Panc1 (cell line): ENCODE measurements at regions not wholly inside any gene's neighbourhood (a gene's known extent, or its start where the extent isn't known, plus 50 kb on each side); places are given as distances from the start of the nearest gene placed in this dataset.

Experiments used
- ATAC-seq: fragments of 200-7000 bp; cut with Tn5 transposase; 2 replicates; pipeline ENCODE4 v1.9.1; 2020; ENCODE audit warnings: mild to moderate bottlenecking, moderate library complexity
- BruUV-seq: library from RNA; stranded (reverse); fragments of 400-500 nt; replicated peaks from 2 replicates; lab custom pipeline; 2021; lab: Mats Ljungman, UMichigan
- CTCF ChIA-PET: fragments of 300-600 bp; sonication (Branson Sonifier 250); formaldehyde crosslinking; loops from one replicate; lab custom pipeline; 2022; ENCODE audit warnings: antibody characterized with exemption; lab: Charles Lee
- POLR2A ChIA-PET: fragments of 300-600 bp; sonication (Branson Sonifier 250); formaldehyde crosslinking; loops from one replicate; lab custom pipeline; 2022; ENCODE audit warnings: antibody characterized with exemption; lab: Charles Lee
- DNase-seq: peaks from one replicate; pipeline ENCODE4 v3.0.0-alpha.2; 2010; ENCODE audit warnings: low read depth, low spot score
- H3K27ac ChIP-seq: 2 replicates; pipeline ENCODE4 v1.5.1; 2011; ENCODE audit warnings: mild to moderate bottlenecking, low read length, inconsistent platforms
- H3K27me3 ChIP-seq: fragments of 200-500 bp; sonication (Bioruptor generic); 2 replicates; pipeline ENCODE4 v1.6.0; 2014; ENCODE audit warnings: low read length, inconsistent platforms; ENCODE audit not compliant: control insufficient read depth, insufficient read depth
- H3K36me3 ChIP-seq: fragments of 200-500 bp; sonication (Bioruptor generic); 2 replicates; pipeline ENCODE4 v1.5.1; 2014; ENCODE audit warnings: inconsistent platforms, mild to moderate bottlenecking, low read length, moderate library complexity; ENCODE audit not compliant: control insufficient read depth, insufficient read depth
- H3K4me1 ChIP-seq: 2 replicates; pipeline ENCODE4 v1.5.1; 2011; ENCODE audit warnings: inconsistent platforms, mild to moderate bottlenecking, low read length, moderate library complexity; ENCODE audit not compliant: control insufficient read depth, insufficient read depth
- H3K4me3 ChIP-seq, 2 experiments: 2 replicates each; pipeline ENCODE4 v1.5.1; 2011 to 2012; ENCODE audit warnings: low read depth in 2 of 2, low read length in 2 of 2, mild to moderate bottlenecking in 2 of 2, inconsistent platforms in 1 of 2, moderate library complexity in 1 of 2
- H3K9me3 ChIP-seq: fragments of 200-500 bp; sonication (Bioruptor generic); 2 replicates; pipeline ENCODE4 v1.5.1; 2014; ENCODE audit warnings: low read depth, mild to moderate bottlenecking, inconsistent platforms, low read length, moderate library complexity; ENCODE audit not compliant: control insufficient read depth, insufficient read depth
- CTCF ChIP-seq: fragments of 450-650 bp; IDR thresholded peaks from 2 replicates; pipeline ENCODE4 v1.5.1; 2017; ENCODE audit warnings: mild to moderate bottlenecking
- POLR2AphosphoS5 ChIP-seq: IDR thresholded peaks from 2 replicates; pipeline ENCODE4 v1.6.1; 2012; ENCODE audit warnings: mild to moderate bottlenecking, low read depth, low read length, moderate library complexity
- REST ChIP-seq, 2 experiments: IDR thresholded peaks; 2 replicates each; pipeline ENCODE4 v1.6.1; 2011 to 2012; ENCODE audit warnings: low read depth in 2 of 2, control low read depth in 1 of 2, low read length in 1 of 2, mild to moderate bottlenecking in 1 of 2, moderate library complexity in 1 of 2; ENCODE audit not compliant: insufficient read depth in 1 of 2
- SIN3A ChIP-seq: IDR thresholded peaks from 2 replicates; pipeline ENCODE4 v1.6.1; 2012; ENCODE audit warnings: low read depth, mild to moderate bottlenecking, low read length, moderate library complexity, borderline replicate concordance; ENCODE audit not compliant: insufficient read depth
- TCF7L2 ChIP-seq: IDR thresholded peaks from 2 replicates; pipeline ENCODE4 v1.6.1; 2011; ENCODE audit warnings: mild to moderate bottlenecking, low read depth, low read length, inconsistent platforms
- in situ Hi-C: cut with HindIII; loops from 2 replicates; pipeline ENCODE4 v1.10.0; 2016; ENCODE audit warnings: low sequenced_read_pairs, low pct_unique_long_range_greater_than_20kb
- intact Hi-C: fragments of 100-400 bp; cut with micrococcal nuclease; formaldehyde crosslinking; loops from one replicate; pipeline ENCODE4 v1.10.0; 2022; ENCODE audit not compliant: unreplicated experiment

GRCh38 chr12:90055071-90055470 is 346.4 kb upstream of the ATP2B1 start:
- no peaks in the 10 kb centered on the region for H3K4me1 ChIP-seq
- no peaks in the 10 kb centered on the region for H3K36me3 ChIP-seq
- ChIA-PET CTCF (no interaction called here), POLR2A (no interaction called here)
- H3K27me3 ChIP-seq: no peaks in the 10 kb centered on the region
- ATAC-seq (no peak), DNase-seq (no peak)
- H3K9me3 ChIP-seq: no peaks in the 10 kb centered on the region
- in situ Hi-C loops: no loop called here
- no peak for TF ChIP-seq POLR2AphosphoS5
- no peak for TF ChIP-seq REST (IDR thresholded peaks at IDR 0.05; ENCODE audit: insufficient read depth in 1 of 2, low read depth in 2 of 2, low read length in 1 of 2)
- TF ChIP-seq CTCF: no peak
- TF ChIP-seq TCF7L2: no peak
- no peak for TF ChIP-seq SIN3A
- H3K4me3 ChIP-seq: no peak overlapping the region
- intact Hi-C loops: no loop called here
- BruUV-seq: no TSS peak
- no peak overlapping the region for H3K27ac ChIP-seq

- Histone ChIP-seq H3K4me3 (no peak overlapping the region), H3K36me3 (no peaks in the 10 kb centered on the region), H3K4me1 (no peaks in the 10 kb centered on the region), H3K27me3 (no peaks in the 10 kb centered on the region), H3K9me3 (no peaks in the 10 kb centered on the region), H3K27ac (no peak overlapping the region)
- BruUV-seq: no TSS peak
- POLR2A ChIA-PET: no interaction called here
- in situ Hi-C loops (no loop called here), intact Hi-C loops (no loop called here)
- ATAC-seq: no peak
- TF ChIP-seq REST (IDR thresholded peaks at IDR 0.05; ENCODE audit: insufficient read depth in 1 of 2, low read depth in 2 of 2, low read length in 1 of 2) (no peak), POLR2AphosphoS5 (no peak), SIN3A (no peak), TCF7L2 (no peak), CTCF (no peak)
- CTCF ChIA-PET: no interaction called here
- DNase-seq: no peak
Measured at GRCh38 chr12:90048918-90049317, 340.3 kb upstream of the ATP2B1 start.
